ENCODE measurements at regions not wholly inside any gene's neighbourhood (a gene's known extent, or its start where the extent isn't known, plus 50 kb on each side); places are given as distances from the start of the nearest gene placed in this dataset.
"Not testable (repeated sequence)": the region's sequence is repeated elsewhere in the genome, so short reads cannot be mapped to it uniquely, and the experiment has no call there.

DNA sequence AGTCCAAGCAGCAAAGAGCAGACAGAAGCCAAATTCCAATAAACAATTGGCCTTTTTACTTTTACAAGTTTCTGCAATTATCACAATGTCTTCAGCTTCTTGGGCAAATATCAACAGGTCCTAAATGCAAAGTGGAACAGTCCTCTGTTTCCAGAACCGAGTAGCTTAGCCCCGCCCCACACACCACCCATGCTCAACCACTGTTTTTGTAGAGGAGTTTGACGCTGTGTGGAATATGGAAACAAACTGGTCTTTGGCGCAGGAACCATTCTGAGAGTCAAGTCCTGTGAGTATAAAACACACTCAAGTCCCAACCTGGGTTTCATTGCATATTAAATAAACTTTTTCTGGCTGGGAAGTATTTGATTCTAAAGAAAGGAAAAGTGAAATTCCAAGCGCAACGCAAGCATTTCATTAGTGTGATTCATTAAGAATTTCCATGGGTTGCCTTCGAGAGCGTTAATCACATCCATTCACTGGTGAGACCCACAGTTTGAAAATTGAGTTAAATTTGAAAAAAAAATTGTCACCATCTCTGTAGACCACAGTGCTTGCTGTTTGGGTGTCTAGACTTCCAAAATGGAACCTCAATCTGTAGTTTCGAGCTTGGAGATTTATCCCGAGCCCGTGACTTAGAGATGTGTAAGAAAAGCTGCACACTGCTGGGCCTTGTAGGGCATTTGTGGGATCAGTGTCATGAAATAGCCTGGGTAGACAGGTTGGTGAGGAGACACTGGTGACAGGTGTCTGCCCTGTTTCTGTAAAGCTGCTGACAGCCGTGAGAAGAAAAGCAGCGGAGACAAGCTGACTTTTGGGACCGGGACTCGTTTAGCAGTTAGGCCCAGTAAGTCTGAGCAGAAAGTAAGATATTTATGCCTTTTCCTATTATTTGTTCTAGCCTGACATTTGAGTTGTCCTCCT is 96.1 kb downstream of the DAD1 start:
- Histone ChIP-seq H3K27ac (peak overlapping the region in 6 of 8 donors; percentile 33 to 90 (median 52)), H3K4me1 (peaks cover 0 to 57% (median 17%) of the 10 kb centered on the region in 6 donors), H3K9me3 (no peaks in the 10 kb centered on the region), H3K36me3 (no peaks in the 10 kb centered on the region), H3K4me3 (peak overlapping the region in 1 of 8 donors; percentile 49), H3K27me3 (replicated peaks in 1 of 7) (no peaks in the 10 kb centered on the region)
- TF ChIP-seq POLR2A (IDR thresholded peaks at IDR 0.05) (no peak), POLR2AphosphoS5 (IDR thresholded peaks at IDR 0.05) (no peak), CTCF (IDR thresholded peaks at IDR 0.05 in 8 of 11, conservative IDR thresholded peaks at IDR 0.05 in 3 of 11) (no peak)
- no peak for DNase-seq
- intact Hi-C loops (cut with DNase I; ENCODE audit: low total_unique reads) = no loop called here
- WGBS, 5 donors = 82 to 87% (median 85%) methylated on average over 15 of the region's 15 CpGs

GRCh38 chr14:22491683-22492621 is 97.1 kb downstream of the DAD1 start:
- intact Hi-C loops (cut with DNase I; ENCODE audit: low total_unique reads) = no loop called here
- WGBS, 5 donors = 54 to 67% (median 61%) methylated on average over 11 of the region's 11 CpGs
- peaks cover 0 to 53% (median 9%) of the 10 kb centered on the region in 6 donors for H3K4me1 ChIP-seq
- H3K27ac ChIP-seq = peak overlapping the region in 6 of 8 donors; percentile 33 to 90 (median 52)
- H3K27me3 ChIP-seq (replicated peaks in 1 of 7) = no peaks in the 10 kb centered on the region
- H3K36me3 ChIP-seq = no peaks in the 10 kb centered on the region
- DNase-seq = no peak
- peak overlapping the region in 1 of 8 donors; percentile 49 for H3K4me3 ChIP-seq
- H3K9me3 ChIP-seq = no peaks in the 10 kb centered on the region
- TF ChIP-seq POLR2AphosphoS5 (IDR thresholded peaks at IDR 0.05) (no peak), CTCF (IDR thresholded peaks at IDR 0.05 in 8 of 11, conservative IDR thresholded peaks at IDR 0.05 in 3 of 11) (no peak), POLR2A (IDR thresholded peaks at IDR 0.05) (no peak)

GRCh38 chr14:22491053-22491452 is 98.0 kb downstream of the DAD1 start:
- DNase-seq; intact Hi-C loops (cut with DNase I; ENCODE audit: low total_unique reads); H3K36me3 ChIP-seq; H3K9me3 ChIP-seq; H3K27me3 ChIP-seq (replicated peaks in 1 of 7): not testable (repeated sequence)
- peak overlapping the region in 2 of 8 donors; percentile 0 to 48 for H3K4me3 ChIP-seq
- peaks cover 0 to 51% (median 2%) of the 10 kb centered on the region in 6 donors for H3K4me1 ChIP-seq
- WGBS, 5 donors = 67 to 86% (median 80%) methylated on average over 1 to 3 of the region's 3 CpGs; no CpG with 5 or more reads in 1 of the 5 donors
- H3K27ac ChIP-seq = peak overlapping the region in 4 of 8 donors; percentile 58 to 90 (median 65)
